Stomach (tissue), 4 donors: ENCODE measurements at regions not wholly inside any gene's neighbourhood (a gene's known extent, or its start where the extent isn't known, plus 50 kb on each side); places are given as distances from the start of the nearest gene placed in this dataset.

ENCODE experiments used
- EP300 ChIP-seq: sonication (generic); formaldehyde crosslinking; IDR thresholded peaks from one replicate; pipeline ENCODE4 v1.6.1; 2017; ENCODE audit warnings: antibody characterized with exemption
- POLR2A ChIP-seq, 4 donors: fragments of 450-650 bp; IDR thresholded peaks; one replicate each; pipeline ENCODE4 v1.6.1; 2016; ENCODE audit warnings: antibody characterized with exemption in 4 of 4, control low read depth in 2 of 4, mild to moderate bottlenecking in 1 of 4, moderate library complexity in 1 of 4
- POLR2AphosphoS5 ChIP-seq, 3 donors: sonication (generic); formaldehyde crosslinking; IDR thresholded peaks; one replicate each; pipeline ENCODE4 v1.6.1; 2016; ENCODE audit warnings: antibody characterized with exemption in 3 of 3
- TF ChIP-seq, protein P1 (sequence below), 7 experiments: fragments of 450-650 bp in 4 of 7; fragments of 200-600 bp in 3 of 7; sonication (generic) in 3 of 7; IDR thresholded peaks; one replicate each; pipeline ENCODE4 v1.5.1; 2016 to 2019; ENCODE audit warnings: antibody characterized with exemption in 7 of 7, control low read depth in 2 of 7, mild to moderate bottlenecking in 1 of 7

DNA sequence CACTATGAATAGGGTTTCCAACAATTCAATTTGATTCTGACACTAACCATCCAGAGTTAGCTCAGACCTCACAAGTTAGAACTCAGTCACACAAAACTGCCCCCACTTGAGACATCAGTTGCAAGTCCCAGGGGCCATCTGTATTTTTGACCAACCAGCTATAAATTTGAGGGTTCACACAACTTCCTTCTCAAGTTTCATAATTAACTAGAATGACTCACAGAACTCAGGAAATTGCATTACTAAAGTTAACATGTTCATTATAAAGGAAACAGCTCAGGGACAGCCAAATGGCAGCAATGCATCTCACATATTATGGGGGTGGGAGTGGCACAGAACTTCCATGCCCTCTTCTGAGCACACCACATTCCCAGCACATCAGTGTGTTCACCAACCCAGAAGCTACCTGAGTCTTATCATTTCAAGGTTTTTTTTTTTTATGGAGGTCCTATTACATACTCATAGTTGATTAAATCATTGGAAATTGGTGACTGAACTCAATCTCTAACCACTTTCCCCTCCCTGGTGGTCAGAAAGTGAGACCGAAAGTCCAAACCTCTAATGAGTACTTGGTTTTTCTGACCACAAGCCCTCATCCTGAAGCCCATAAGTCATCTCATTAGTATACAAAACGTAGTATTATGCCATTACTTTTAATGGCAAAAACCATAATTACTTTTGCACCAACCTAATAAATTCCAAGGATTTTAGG is 1721.5 kb upstream of the SEL1L start:
- TF ChIP-seq, protein P1, sequence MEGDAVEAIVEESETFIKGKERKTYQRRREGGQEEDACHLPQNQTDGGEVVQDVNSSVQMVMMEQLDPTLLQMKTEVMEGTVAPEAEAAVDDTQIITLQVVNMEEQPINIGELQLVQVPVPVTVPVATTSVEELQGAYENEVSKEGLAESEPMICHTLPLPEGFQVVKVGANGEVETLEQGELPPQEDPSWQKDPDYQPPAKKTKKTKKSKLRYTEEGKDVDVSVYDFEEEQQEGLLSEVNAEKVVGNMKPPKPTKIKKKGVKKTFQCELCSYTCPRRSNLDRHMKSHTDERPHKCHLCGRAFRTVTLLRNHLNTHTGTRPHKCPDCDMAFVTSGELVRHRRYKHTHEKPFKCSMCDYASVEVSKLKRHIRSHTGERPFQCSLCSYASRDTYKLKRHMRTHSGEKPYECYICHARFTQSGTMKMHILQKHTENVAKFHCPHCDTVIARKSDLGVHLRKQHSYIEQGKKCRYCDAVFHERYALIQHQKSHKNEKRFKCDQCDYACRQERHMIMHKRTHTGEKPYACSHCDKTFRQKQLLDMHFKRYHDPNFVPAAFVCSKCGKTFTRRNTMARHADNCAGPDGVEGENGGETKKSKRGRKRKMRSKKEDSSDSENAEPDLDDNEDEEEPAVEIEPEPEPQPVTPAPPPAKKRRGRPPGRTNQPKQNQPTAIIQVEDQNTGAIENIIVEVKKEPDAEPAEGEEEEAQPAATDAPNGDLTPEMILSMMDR (IDR thresholded peaks at IDR 0.05) = no peak
- TF ChIP-seq POLR2A (IDR thresholded peaks at IDR 0.05) = no peak
- no peak for TF ChIP-seq POLR2AphosphoS5 (IDR thresholded peaks at IDR 0.05)
- no peak for TF ChIP-seq EP300
